ENCODE measurements at regions not wholly inside any gene's neighbourhood (a gene's known extent, or its start where the extent isn't known, plus 50 kb on each side); places are given as distances from the start of the nearest gene placed in this dataset.
"Not testable (repeated sequence)": the region's sequence is repeated elsewhere in the genome, so short reads cannot be mapped to it uniquely, and the experiment has no call there.

DNA sequence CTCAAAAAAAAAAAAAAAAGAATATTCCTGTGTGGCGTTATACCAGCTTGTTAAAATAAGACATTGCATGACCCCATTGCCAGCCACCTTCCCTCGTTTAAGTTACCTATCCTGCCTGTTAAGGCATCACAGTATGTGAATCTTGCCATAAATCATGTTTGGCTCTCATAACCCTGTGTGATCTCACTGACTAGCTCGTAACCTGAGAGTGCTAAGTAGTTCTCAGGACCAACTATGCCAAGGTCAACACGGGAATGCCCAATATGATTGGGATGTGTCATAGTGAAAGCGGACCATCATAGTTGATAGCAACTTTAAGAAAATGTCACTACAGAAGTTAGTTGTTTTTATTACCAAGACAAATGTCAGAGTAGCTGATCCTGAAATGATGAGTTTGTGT is 796.8 kb upstream of the CDH18 start:
- H3K36me3 ChIP-seq (ENCODE audit: insufficient read depth, low read length, poor library complexity, severe bottlenecking); BruUV-seq (replicated peaks); DNase-seq (ENCODE audit: low spot score); H3K4me1 ChIP-seq (ENCODE audit: insufficient read depth, low read length, poor library complexity, severe bottlenecking); H3K4me3 ChIP-seq (ENCODE audit: low read depth, low read length, poor library complexity, severe bottlenecking); POLR2A ChIA-PET (ENCODE audit: low non-redundant PET); H3K27me3 ChIP-seq (replicated peaks; ENCODE audit: insufficient read depth, low read depth, low read length, poor library complexity); H3K27ac ChIP-seq (ENCODE audit: low read depth, low read length, poor library complexity, severe bottlenecking); CTCF ChIA-PET; H3K9me3 ChIP-seq (ENCODE audit: low read depth, low read length, poor library complexity, severe bottlenecking); intact Hi-C loops (cut with micrococcal nuclease; ENCODE audit: unreplicated experiment): not testable (repeated sequence)

DNA sequence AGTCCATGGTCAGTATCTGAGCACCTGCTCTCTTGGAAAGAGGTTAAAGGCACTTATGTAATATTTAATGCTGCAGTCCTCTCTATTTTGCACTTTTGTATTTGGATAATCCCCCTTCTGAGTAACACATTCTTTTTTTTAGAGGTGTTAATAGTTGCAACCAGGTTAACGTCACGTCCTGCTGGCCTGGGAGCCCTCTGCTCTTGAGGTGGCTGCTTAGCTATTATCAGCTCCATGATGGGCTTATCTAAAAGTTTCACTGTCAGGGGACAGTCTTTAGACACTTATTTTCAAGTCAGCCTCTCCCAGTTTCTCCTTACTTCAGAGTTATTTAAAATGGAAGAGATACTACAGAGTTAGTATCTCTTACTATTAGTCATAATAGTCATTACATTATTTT is 795.5 kb upstream of the CDH18 start:
- POLR2A ChIA-PET (ENCODE audit: low non-redundant PET) = not testable (repeated sequence)

DNA sequence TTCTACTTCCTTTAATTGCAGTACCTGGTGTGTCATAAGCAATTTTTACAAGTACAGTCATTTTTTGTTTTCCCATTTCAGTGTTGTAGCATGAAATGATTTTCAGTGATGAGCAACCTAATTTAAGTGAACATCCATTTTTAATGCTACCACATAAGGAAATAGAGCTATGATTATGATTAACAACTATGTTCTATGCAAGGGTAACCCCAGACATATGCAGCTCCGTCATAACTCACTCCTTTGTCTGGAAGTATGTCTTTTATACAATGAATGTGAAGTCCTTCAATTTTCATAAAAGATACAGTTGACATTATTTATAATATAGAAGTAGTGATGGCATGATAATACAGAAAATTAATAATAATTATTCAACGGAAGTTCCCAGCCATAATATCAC is 783.3 kb upstream of the CDH18 start:
- intact Hi-C loops (cut with micrococcal nuclease; ENCODE audit: unreplicated experiment); BruUV-seq (replicated peaks); H3K27me3 ChIP-seq (replicated peaks; ENCODE audit: insufficient read depth, low read depth, low read length, poor library complexity); POLR2A ChIA-PET (ENCODE audit: low non-redundant PET); CTCF ChIA-PET; H3K4me3 ChIP-seq (ENCODE audit: low read depth, low read length, poor library complexity, severe bottlenecking); DNase-seq (ENCODE audit: low spot score); H3K36me3 ChIP-seq (ENCODE audit: insufficient read depth, low read length, poor library complexity, severe bottlenecking); H3K9me3 ChIP-seq (ENCODE audit: low read depth, low read length, poor library complexity, severe bottlenecking); H3K4me1 ChIP-seq (ENCODE audit: insufficient read depth, low read length, poor library complexity, severe bottlenecking); H3K27ac ChIP-seq (ENCODE audit: low read depth, low read length, poor library complexity, severe bottlenecking): not testable (repeated sequence)

More for the DNA sequence above, 795.5 kb upstream of the CDH18 start:
- BruUV-seq (replicated peaks); CTCF ChIA-PET; H3K4me3 ChIP-seq (ENCODE audit: low read depth, low read length, poor library complexity, severe bottlenecking); DNase-seq (ENCODE audit: low spot score); H3K36me3 ChIP-seq (ENCODE audit: insufficient read depth, low read length, poor library complexity, severe bottlenecking); H3K27me3 ChIP-seq (replicated peaks; ENCODE audit: insufficient read depth, low read depth, low read length, poor library complexity); H3K4me1 ChIP-seq (ENCODE audit: insufficient read depth, low read length, poor library complexity, severe bottlenecking); intact Hi-C loops (cut with micrococcal nuclease; ENCODE audit: unreplicated experiment); H3K9me3 ChIP-seq (ENCODE audit: low read depth, low read length, poor library complexity, severe bottlenecking); H3K27ac ChIP-seq (ENCODE audit: low read depth, low read length, poor library complexity, severe bottlenecking): not testable (repeated sequence)

DNA sequence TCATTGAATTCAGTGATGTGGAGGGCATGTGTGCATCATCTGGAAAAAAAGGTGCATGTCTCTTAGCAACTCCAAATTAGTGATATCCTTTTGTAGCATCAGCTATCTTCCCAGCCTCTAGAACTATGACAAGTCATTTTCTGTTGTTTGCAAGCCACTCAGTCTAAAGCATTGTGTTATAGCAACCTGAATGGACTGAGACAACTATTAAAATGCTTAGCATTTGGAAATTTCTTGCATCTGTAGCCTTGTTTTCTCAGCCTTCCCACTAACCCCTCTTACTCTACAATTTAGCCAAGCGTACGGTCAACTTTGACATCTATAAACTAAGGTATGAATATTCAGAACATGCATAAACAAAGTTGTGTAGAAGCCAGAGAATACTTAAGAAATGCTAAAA is 777.1 kb upstream of the CDH18 start:
- CTCF ChIA-PET; BruUV-seq (replicated peaks); DNase-seq (ENCODE audit: low spot score): not testable (repeated sequence)

DNA sequence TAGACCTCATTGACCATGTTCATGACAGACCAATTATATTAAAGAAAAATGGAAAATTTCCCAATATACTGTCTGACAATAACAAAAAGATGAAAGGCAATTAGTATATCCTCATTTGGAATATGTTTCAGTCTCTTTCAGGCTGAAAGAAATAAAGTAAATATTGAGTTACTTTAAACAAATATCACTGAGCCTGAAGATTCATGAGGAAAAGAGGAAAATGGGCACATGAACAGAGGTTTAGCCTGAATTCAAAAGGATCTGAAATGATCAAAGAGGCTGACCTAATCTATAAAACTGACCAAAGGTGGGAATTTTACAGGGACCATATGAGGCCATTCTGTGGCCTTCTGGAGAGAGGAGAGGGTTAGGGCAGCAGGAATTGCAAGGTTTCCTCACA is 771.5 kb upstream of the CDH18 start:
- DNase-seq (ENCODE audit: low spot score); CTCF ChIA-PET; H3K27me3 ChIP-seq (replicated peaks; ENCODE audit: insufficient read depth, low read depth, low read length, poor library complexity); H3K27ac ChIP-seq (ENCODE audit: low read depth, low read length, poor library complexity, severe bottlenecking); H3K4me1 ChIP-seq (ENCODE audit: insufficient read depth, low read length, poor library complexity, severe bottlenecking); intact Hi-C loops (cut with micrococcal nuclease; ENCODE audit: unreplicated experiment); H3K4me3 ChIP-seq (ENCODE audit: low read depth, low read length, poor library complexity, severe bottlenecking); H3K9me3 ChIP-seq (ENCODE audit: low read depth, low read length, poor library complexity, severe bottlenecking); BruUV-seq (replicated peaks); POLR2A ChIA-PET (ENCODE audit: low non-redundant PET); H3K36me3 ChIP-seq (ENCODE audit: insufficient read depth, low read length, poor library complexity, severe bottlenecking): not testable (repeated sequence)

More for the DNA sequence above, 777.1 kb upstream of the CDH18 start:
- H3K27ac ChIP-seq (ENCODE audit: low read depth, low read length, poor library complexity, severe bottlenecking); H3K9me3 ChIP-seq (ENCODE audit: low read depth, low read length, poor library complexity, severe bottlenecking); H3K4me3 ChIP-seq (ENCODE audit: low read depth, low read length, poor library complexity, severe bottlenecking); H3K27me3 ChIP-seq (replicated peaks; ENCODE audit: insufficient read depth, low read depth, low read length, poor library complexity); H3K36me3 ChIP-seq (ENCODE audit: insufficient read depth, low read length, poor library complexity, severe bottlenecking); POLR2A ChIA-PET (ENCODE audit: low non-redundant PET); intact Hi-C loops (cut with micrococcal nuclease; ENCODE audit: unreplicated experiment); H3K4me1 ChIP-seq (ENCODE audit: insufficient read depth, low read length, poor library complexity, severe bottlenecking): not testable (repeated sequence)

DNA sequence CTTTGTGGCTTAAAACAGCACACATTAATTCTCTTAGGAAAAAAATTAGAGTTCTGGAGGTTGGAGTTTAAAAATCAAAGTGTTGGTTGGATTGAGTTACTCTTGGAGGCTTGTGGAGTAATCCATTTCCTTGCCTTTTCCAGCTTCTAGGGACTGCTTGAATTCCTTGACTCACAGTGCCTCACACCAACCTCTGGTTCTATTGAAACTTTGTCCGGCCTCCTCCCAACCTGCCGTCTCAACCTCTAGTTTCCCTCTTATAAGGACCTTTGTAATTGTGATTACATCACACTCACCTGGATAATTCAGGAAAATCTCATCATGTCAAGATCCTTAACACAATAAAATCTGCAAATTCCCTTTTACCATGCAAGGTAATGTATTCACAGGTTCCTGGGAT is 764.2 kb upstream of the CDH18 start:
- intact Hi-C loops (cut with micrococcal nuclease; ENCODE audit: unreplicated experiment); H3K27ac ChIP-seq (ENCODE audit: low read depth, low read length, poor library complexity, severe bottlenecking); DNase-seq (ENCODE audit: low spot score); CTCF ChIA-PET; H3K27me3 ChIP-seq (replicated peaks; ENCODE audit: insufficient read depth, low read depth, low read length, poor library complexity); POLR2A ChIA-PET (ENCODE audit: low non-redundant PET); H3K4me1 ChIP-seq (ENCODE audit: insufficient read depth, low read length, poor library complexity, severe bottlenecking); H3K36me3 ChIP-seq (ENCODE audit: insufficient read depth, low read length, poor library complexity, severe bottlenecking); BruUV-seq (replicated peaks); H3K9me3 ChIP-seq (ENCODE audit: low read depth, low read length, poor library complexity, severe bottlenecking); H3K4me3 ChIP-seq (ENCODE audit: low read depth, low read length, poor library complexity, severe bottlenecking): not testable (repeated sequence)

DNA sequence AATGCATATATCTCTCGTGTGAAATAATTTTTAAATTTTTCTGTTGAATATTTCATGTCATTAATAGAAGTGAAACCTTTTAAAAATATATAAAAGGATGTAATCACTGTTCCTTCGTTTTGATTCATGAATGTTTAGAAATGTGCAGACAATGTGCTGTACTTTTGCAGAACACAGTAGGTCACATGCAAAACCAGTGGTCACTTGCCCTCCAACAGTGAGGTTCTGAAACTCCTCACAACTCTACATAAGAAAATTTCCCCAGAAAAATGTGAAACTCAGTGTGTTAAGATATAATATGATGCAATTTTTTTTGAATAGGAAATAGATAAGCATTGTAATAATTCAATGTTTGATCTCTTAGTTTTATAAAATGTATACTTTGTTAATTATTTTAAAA is 747.7 kb upstream of the CDH18 start:
- H3K4me1 ChIP-seq (ENCODE audit: insufficient read depth, low read length, poor library complexity, severe bottlenecking); H3K4me3 ChIP-seq (ENCODE audit: low read depth, low read length, poor library complexity, severe bottlenecking); H3K36me3 ChIP-seq (ENCODE audit: insufficient read depth, low read length, poor library complexity, severe bottlenecking); CTCF ChIA-PET; BruUV-seq (replicated peaks); H3K9me3 ChIP-seq (ENCODE audit: low read depth, low read length, poor library complexity, severe bottlenecking); H3K27me3 ChIP-seq (replicated peaks; ENCODE audit: insufficient read depth, low read depth, low read length, poor library complexity); DNase-seq (ENCODE audit: low spot score); POLR2A ChIA-PET (ENCODE audit: low non-redundant PET); H3K27ac ChIP-seq (ENCODE audit: low read depth, low read length, poor library complexity, severe bottlenecking); intact Hi-C loops (cut with micrococcal nuclease; ENCODE audit: unreplicated experiment): not testable (repeated sequence)

DNA sequence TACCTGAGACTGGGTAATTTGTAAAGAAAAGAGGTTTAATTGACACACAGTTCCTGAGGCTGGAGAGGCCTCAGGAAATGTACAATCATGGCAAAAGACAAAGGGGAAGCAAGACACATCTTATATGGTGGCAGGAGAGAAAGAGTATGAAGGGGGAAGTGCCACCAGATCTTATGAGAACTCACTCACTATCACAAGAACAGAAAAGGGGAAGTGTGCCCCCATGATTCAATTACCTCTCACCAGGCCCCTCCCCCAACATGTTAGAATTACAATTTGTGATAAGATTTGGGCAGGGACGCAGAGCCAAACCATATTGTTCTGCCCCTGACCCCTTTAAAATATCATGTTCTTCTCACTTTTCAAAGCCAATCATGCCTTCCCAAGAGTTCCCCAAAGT is 744.2 kb upstream of the CDH18 start:
- H3K27me3 ChIP-seq (replicated peaks; ENCODE audit: insufficient read depth, low read depth, low read length, poor library complexity); BruUV-seq (replicated peaks); CTCF ChIA-PET; intact Hi-C loops (cut with micrococcal nuclease; ENCODE audit: unreplicated experiment); H3K4me1 ChIP-seq (ENCODE audit: insufficient read depth, low read length, poor library complexity, severe bottlenecking); H3K9me3 ChIP-seq (ENCODE audit: low read depth, low read length, poor library complexity, severe bottlenecking); H3K36me3 ChIP-seq (ENCODE audit: insufficient read depth, low read length, poor library complexity, severe bottlenecking); H3K4me3 ChIP-seq (ENCODE audit: low read depth, low read length, poor library complexity, severe bottlenecking); POLR2A ChIA-PET (ENCODE audit: low non-redundant PET); DNase-seq (ENCODE audit: low spot score); H3K27ac ChIP-seq (ENCODE audit: low read depth, low read length, poor library complexity, severe bottlenecking): not testable (repeated sequence)

Measured in A673 (cell line).